ENCODE measurements at regions not wholly inside any gene's neighbourhood (a gene's known extent, or its start where the extent isn't known, plus 50 kb on each side); places are given as distances from the start of the nearest gene placed in this dataset.

GRCh38 chr13:47148543-47148942 lies 251.7 kb upstream of the HTR2A start:
- intact Hi-C loops (cut with DNase I) = no loop called here
- H3K27ac ChIP-seq = no peak overlapping the region
- no peaks in the 10 kb centered on the region for H3K36me3 ChIP-seq
- DNase-seq = no peak
- no peaks in the 10 kb centered on the region for H3K9me3 ChIP-seq
- H3K4me3 ChIP-seq = no peak overlapping the region
- WGBS, 2 donors = 19 to 43% methylated on average over 3 of the region's 3 CpGs
- H3K27me3 ChIP-seq = no peaks in the 10 kb centered on the region
- no peak for TF ChIP-seq POLR2A (IDR thresholded peaks at IDR 0.05)
- no peak for TF ChIP-seq CTCF (IDR thresholded peaks at IDR 0.05)
- no peaks in the 10 kb centered on the region for H3K4me1 ChIP-seq

- Histone ChIP-seq H3K4me1 (no peaks in the 10 kb centered on the region), H3K27me3 (no peaks in the 10 kb centered on the region), H3K4me3 (no peak overlapping the region), H3K36me3 (no peaks in the 10 kb centered on the region), H3K27ac (no peak overlapping the region), H3K9me3 (no peaks in the 10 kb centered on the region)
- 69 to 90% methylated on average over 2 of the region's 2 CpGs for WGBS, 2 donors
- intact Hi-C loops (cut with DNase I) = no loop called here
- no peak for DNase-seq
- no peak for TF ChIP-seq CTCF (IDR thresholded peaks at IDR 0.05)
- no peak for TF ChIP-seq POLR2A (IDR thresholded peaks at IDR 0.05)
Measured at GRCh38 chr13:47147812-47148119, 250.9 kb upstream of the HTR2A start.

- Histone ChIP-seq H3K27me3 (no peaks in the 10 kb centered on the region), H3K36me3 (no peaks in the 10 kb centered on the region), H3K9me3 (no peaks in the 10 kb centered on the region), H3K4me1 (no peaks in the 10 kb centered on the region), H3K27ac (no peak overlapping the region), H3K4me3 (no peak overlapping the region)
- TF ChIP-seq CTCF (IDR thresholded peaks at IDR 0.05) (no peak), POLR2A (IDR thresholded peaks at IDR 0.05) (no peak)
- WGBS, 2 donors = 67 to 91% methylated on average over 2 of the region's 2 CpGs
- intact Hi-C loops (cut with DNase I) = no loop called here
- no peak for DNase-seq
Measured at GRCh38 chr13:47146991-47147811, 250.3 kb upstream of the HTR2A start.

GRCh38 chr13:47146136-47146535 lies 249.3 kb upstream of the HTR2A start:
- Histone ChIP-seq H3K27me3 (no peaks in the 10 kb centered on the region), H3K4me1 (no peaks in the 10 kb centered on the region), H3K4me3 (no peak overlapping the region), H3K9me3 (no peaks in the 10 kb centered on the region), H3K27ac (no peak overlapping the region), H3K36me3 (no peaks in the 10 kb centered on the region)
- no peak for DNase-seq
- TF ChIP-seq POLR2A (IDR thresholded peaks at IDR 0.05) (no peak), CTCF (IDR thresholded peaks at IDR 0.05) (no peak)
- intact Hi-C loops (cut with DNase I) = no loop called here

GRCh38 chr13:47144782-47145181 lies 247.9 kb upstream of the HTR2A start:
- Histone ChIP-seq H3K36me3 (no peaks in the 10 kb centered on the region), H3K4me1 (no peaks in the 10 kb centered on the region), H3K27ac (no peak overlapping the region), H3K4me3 (no peak overlapping the region), H3K27me3 (no peaks in the 10 kb centered on the region), H3K9me3 (no peaks in the 10 kb centered on the region)
- intact Hi-C loops (cut with DNase I) = no loop called here
- WGBS, 2 donors = 100% methylated on average over 1 of the region's 1 CpG
- DNase-seq = no peak
- no peak for TF ChIP-seq POLR2A (IDR thresholded peaks at IDR 0.05)
- no peak for TF ChIP-seq CTCF (IDR thresholded peaks at IDR 0.05)
